ENCODE measurements at regions not wholly inside any gene's neighbourhood (a gene's known extent, or its start where the extent isn't known, plus 50 kb on each side); places are given as distances from the start of the nearest gene placed in this dataset.

GRCh38 chrX:9148615-9149399, 114.9 kb upstream of the FAM9B start:
- DNase-seq: no peak

- no peak for DNase-seq
Observed at GRCh38 chrX:9149501-9150245, 115.7 kb upstream of the FAM9B start.

- DNase-seq: no peak
Observed at GRCh38 chrX:9151772-9152307, 117.9 kb upstream of the FAM9B start.

- DNase-seq: no peak
Observed at GRCh38 chrX:9153300-9153699, 119.4 kb upstream of the FAM9B start.

- no peak for DNase-seq
Observed at GRCh38 chrX:9158611-9159010, 124.7 kb upstream of the FAM9B start.

- DNase-seq: no peak
Observed at GRCh38 chrX:9160698-9161329, 126.9 kb upstream of the FAM9B start.

- no peak for DNase-seq
Observed at GRCh38 chrX:9162698-9163097, 128.8 kb upstream of the FAM9B start.

- DNase-seq: no peak
Observed at GRCh38 chrX:9163214-9163709, 129.3 kb upstream of the FAM9B start.

GRCh38 chrX:9164086-9164485, 130.2 kb upstream of the FAM9B start:
- no peak for DNase-seq

- DNase-seq: no peak
Observed at GRCh38 chrX:9164533-9165426, 130.9 kb upstream of the FAM9B start.

- DNase-seq: no peak
Observed at GRCh38 chrX:9166584-9166944, 132.6 kb upstream of the FAM9B start.

GRCh38 chrX:9171841-9172463, 138.0 kb upstream of the FAM9B start:
- no peak for DNase-seq

- no peak for DNase-seq
Observed at GRCh38 chrX:9172464-9172850, 138.5 kb upstream of the FAM9B start.

GRCh38 chrX:9180623-9181022, 146.7 kb upstream of the FAM9B start:
- DNase-seq: no peak

GRCh38 chrX:9182041-9182440, 148.1 kb upstream of the FAM9B start:
- no peak for DNase-seq

- DNase-seq: no peak
Observed at GRCh38 chrX:9183481-9183880, 149.6 kb upstream of the FAM9B start.

- no peak for DNase-seq
Observed at GRCh38 chrX:9184211-9184610, 150.3 kb upstream of the FAM9B start.

GRCh38 chrX:9188117-9188516, 154.2 kb upstream of the FAM9B start:
- peak; percentile 29 for DNase-seq

GRCh38 chrX:9189286-9189685, 155.4 kb upstream of the FAM9B start:
- DNase-seq: no peak

GRCh38 chrX:9191392-9191791, 157.5 kb upstream of the FAM9B start:
- DNase-seq: no peak

GRCh38 chrX:9195199-9195880, 161.4 kb upstream of the FAM9B start:
- DNase-seq: no peak
